Keratinocyte (primary cell): ENCODE measurements at regions not wholly inside any gene's neighbourhood (a gene's known extent, or its start where the extent isn't known, plus 50 kb on each side); places are given as distances from the start of the nearest gene placed in this dataset.

Experiments used
- DNase-seq: peaks from one replicate; pipeline ENCODE4 v3.0.0-alpha.2; 2011; ENCODE audit warnings: low read depth, missing footprints, low spot score
- FAIRE-seq: peaks from 2 replicates; lab custom pipeline; 2011; peaks lifted over from hg19 to GRCh38; lab: Jason Lieb, UNC
- H2AFZ ChIP-seq: 2 replicates; pipeline ENCODE4 v1.6.0; 2012; ENCODE audit warnings: low read length, control low read depth, inconsistent platforms; ENCODE audit not compliant: control insufficient read depth
- H3K27ac ChIP-seq: 2 replicates; pipeline ENCODE4 v1.5.1; 2011; ENCODE audit warnings: low read length; ENCODE audit not compliant: control insufficient read depth, insufficient read depth
- H3K27me3 ChIP-seq: 3 replicates; pipeline ENCODE4 v1.6.0; 2011; ENCODE audit warnings: low read length; ENCODE audit not compliant: control insufficient read depth, insufficient read depth; ENCODE audit errors: extremely low read depth
- H3K36me3 ChIP-seq, 2 experiments: 2 replicates in 1 of 2; 3 replicates in 1 of 2; pipeline ENCODE4 v1.5.1; 2011; ENCODE audit warnings: low read length in 2 of 2, mild to moderate bottlenecking in 1 of 2; ENCODE audit not compliant: control insufficient read depth in 2 of 2, insufficient read depth in 2 of 2; ENCODE audit errors: extremely low read depth in 1 of 2
- H3K4me1 ChIP-seq: 3 replicates; pipeline ENCODE4 v1.5.1; 2011; ENCODE audit warnings: low read length; ENCODE audit not compliant: control insufficient read depth, insufficient read depth; ENCODE audit errors: extremely low read depth
- H3K4me2 ChIP-seq: 3 replicates; pipeline ENCODE4 v1.6.0; 2011; ENCODE audit warnings: low read depth, low read length; ENCODE audit not compliant: control insufficient read depth, insufficient read depth; ENCODE audit errors: extremely low read depth
- H3K4me3 ChIP-seq, 3 experiments: fragments of 200-600 bp in 1 of 3; sonication (generic) in 1 of 3; 2 replicates in 2 of 3; 3 replicates in 1 of 3; pipeline ENCODE4 v1.5.1; 2011 to 2016; ENCODE audit warnings: low read length in 3 of 3, mild to moderate bottlenecking in 3 of 3, control low read depth in 2 of 3, inconsistent platforms in 1 of 3, low read depth in 1 of 3, mixed read lengths in 1 of 3, mixed run types in 1 of 3, moderate library complexity in 1 of 3; ENCODE audit not compliant: control insufficient read depth in 2 of 3, insufficient read depth in 2 of 3; ENCODE audit errors: extremely low read depth in 1 of 3
- H3K79me2 ChIP-seq: 2 replicates; pipeline ENCODE4 v1.6.0; 2012; ENCODE audit warnings: low read length; ENCODE audit not compliant: control insufficient read depth, insufficient read depth
- H3K9ac ChIP-seq: 3 replicates; pipeline ENCODE4 v1.6.0; 2011; ENCODE audit warnings: low read length; ENCODE audit not compliant: control insufficient read depth, insufficient read depth; ENCODE audit errors: extremely low read depth
- H3K9me1 ChIP-seq: 3 replicates; pipeline ENCODE4 v1.6.0; 2011; ENCODE audit warnings: low read length; ENCODE audit not compliant: control insufficient read depth, insufficient read depth; ENCODE audit errors: extremely low read depth
- H3K9me3 ChIP-seq: 2 replicates; pipeline ENCODE4 v1.5.1; 2012; ENCODE audit warnings: low read depth, low read length; ENCODE audit not compliant: control insufficient read depth
- H4K20me1 ChIP-seq: 3 replicates; pipeline ENCODE4 v1.6.0; 2011; ENCODE audit warnings: low read length; ENCODE audit not compliant: control insufficient read depth, insufficient read depth; ENCODE audit errors: extremely low read depth
- EZH2 ChIP-seq: IDR thresholded peaks from one replicate; pipeline ENCODE4 v1.6.1; 2012; ENCODE audit warnings: inconsistent platforms, mild to moderate bottlenecking, low read length, moderate library complexity
- dilution Hi-C: fragments of 300-500 bp; cut with MboI; formaldehyde crosslinking; loops from one replicate; pipeline ENCODE4 v1.7.0; 2020; ENCODE audit warnings: low sequenced_read_pairs; ENCODE audit not compliant: extremely low pct_ligation_motif_present
- TF ChIP-seq, protein P1 (sequence below), 3 experiments: IDR thresholded peaks in 1 of 3; conservative IDR thresholded peaks in 1 of 3; optimal IDR thresholded peaks in 1 of 3; 2 replicates in 2 of 3; 3 replicates in 1 of 3; pipeline versions ENCODE3 to v1.5.1; 2011; ENCODE audit warnings: low read length in 3 of 3, mild to moderate bottlenecking in 3 of 3, moderate library complexity in 2 of 3, control low read depth in 1 of 3, inconsistent platforms in 1 of 3; ENCODE audit not compliant: insufficient read depth in 2 of 3; ENCODE audit errors: extremely low read depth in 1 of 3

DNA sequence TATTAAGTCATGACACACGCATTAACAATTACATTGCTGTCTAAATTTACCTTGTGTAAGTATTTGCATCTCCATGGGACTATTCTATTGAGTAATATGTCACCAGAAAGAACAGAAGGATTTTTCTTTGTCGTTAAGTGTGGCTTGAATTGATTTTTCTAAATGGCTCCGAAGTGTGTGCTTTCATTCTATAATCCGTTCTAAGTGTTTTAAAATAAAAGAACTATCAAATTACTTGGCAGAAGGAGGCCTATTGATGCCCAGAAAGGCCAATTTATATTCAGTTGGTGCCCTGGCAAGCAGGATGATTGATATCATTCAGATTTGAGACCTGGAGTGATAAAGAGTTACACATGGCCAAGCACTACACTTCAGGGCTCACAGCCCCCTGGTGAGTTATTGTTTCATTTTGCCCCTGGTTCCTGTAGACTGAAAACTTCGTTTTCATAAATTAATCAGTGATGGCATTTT, 538.9 kb upstream of the ANO5 start:
- H3K4me2 ChIP-seq: no peak overlapping the region
- TF ChIP-seq EZH2: no peak
- TF ChIP-seq, protein P1, sequence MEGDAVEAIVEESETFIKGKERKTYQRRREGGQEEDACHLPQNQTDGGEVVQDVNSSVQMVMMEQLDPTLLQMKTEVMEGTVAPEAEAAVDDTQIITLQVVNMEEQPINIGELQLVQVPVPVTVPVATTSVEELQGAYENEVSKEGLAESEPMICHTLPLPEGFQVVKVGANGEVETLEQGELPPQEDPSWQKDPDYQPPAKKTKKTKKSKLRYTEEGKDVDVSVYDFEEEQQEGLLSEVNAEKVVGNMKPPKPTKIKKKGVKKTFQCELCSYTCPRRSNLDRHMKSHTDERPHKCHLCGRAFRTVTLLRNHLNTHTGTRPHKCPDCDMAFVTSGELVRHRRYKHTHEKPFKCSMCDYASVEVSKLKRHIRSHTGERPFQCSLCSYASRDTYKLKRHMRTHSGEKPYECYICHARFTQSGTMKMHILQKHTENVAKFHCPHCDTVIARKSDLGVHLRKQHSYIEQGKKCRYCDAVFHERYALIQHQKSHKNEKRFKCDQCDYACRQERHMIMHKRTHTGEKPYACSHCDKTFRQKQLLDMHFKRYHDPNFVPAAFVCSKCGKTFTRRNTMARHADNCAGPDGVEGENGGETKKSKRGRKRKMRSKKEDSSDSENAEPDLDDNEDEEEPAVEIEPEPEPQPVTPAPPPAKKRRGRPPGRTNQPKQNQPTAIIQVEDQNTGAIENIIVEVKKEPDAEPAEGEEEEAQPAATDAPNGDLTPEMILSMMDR (optimal IDR thresholded peaks at IDR 0.05 in 1 of 3, IDR thresholded peaks at IDR 0.05 in 1 of 3, conservative IDR thresholded peaks at IDR 0.05 in 1 of 3; ENCODE audit: extremely low read depth in 1 of 3, insufficient read depth in 2 of 3, low read length in 3 of 3): no peak
- H3K36me3 ChIP-seq: no peaks in the 10 kb centered on the region
- H3K9me3 ChIP-seq: no peaks in the 10 kb centered on the region
- no peaks in the 10 kb centered on the region for H3K79me2 ChIP-seq
- FAIRE-seq (no peak), DNase-seq (no peak)
- dilution Hi-C loops: no loop called here
- no peaks in the 10 kb centered on the region for H3K4me1 ChIP-seq
- H3K4me3 ChIP-seq: no peak overlapping the region
- H3K9me1 ChIP-seq: no peaks in the 10 kb centered on the region
- no peaks in the 10 kb centered on the region for H4K20me1 ChIP-seq
- no peak overlapping the region for H2AFZ ChIP-seq
- no peak overlapping the region for H3K9ac ChIP-seq
- H3K27me3 ChIP-seq: no peaks in the 10 kb centered on the region
- H3K27ac ChIP-seq: no peak overlapping the region

DNA sequence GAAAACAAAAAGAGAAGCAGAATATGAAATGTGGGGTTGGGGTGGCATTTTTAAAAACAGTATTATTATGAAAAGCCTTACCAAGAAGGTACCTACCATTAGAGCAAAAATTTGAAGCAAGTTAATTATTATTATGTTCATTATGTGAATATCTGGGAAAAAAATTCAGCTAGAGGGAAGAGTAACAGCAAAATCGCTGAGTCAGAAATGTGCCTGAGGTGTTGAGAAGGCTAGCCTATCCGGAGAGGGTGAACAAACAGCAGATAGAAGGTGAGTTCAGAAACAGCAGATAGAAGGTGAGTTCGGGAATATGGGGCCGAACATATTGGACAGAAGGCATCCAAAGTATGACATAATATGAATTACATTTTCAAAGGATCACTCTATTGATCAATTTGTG, 536.8 kb upstream of the ANO5 start:
- Histone ChIP-seq H4K20me1 (no peaks in the 10 kb centered on the region), H3K9ac (no peak overlapping the region), H3K4me3 (no peak overlapping the region), H3K79me2 (no peaks in the 10 kb centered on the region), H3K27me3 (no peaks in the 10 kb centered on the region), H3K4me2 (no peak overlapping the region), H3K9me3 (no peaks in the 10 kb centered on the region), H3K27ac (no peak overlapping the region), H3K4me1 (no peaks in the 10 kb centered on the region), H3K36me3 (no peaks in the 10 kb centered on the region), H2AFZ (no peak overlapping the region), H3K9me1 (no peaks in the 10 kb centered on the region)
- no peak for DNase-seq
- TF ChIP-seq EZH2: no peak
- TF ChIP-seq, protein P1 (optimal IDR thresholded peaks at IDR 0.05 in 1 of 3, IDR thresholded peaks at IDR 0.05 in 1 of 3, conservative IDR thresholded peaks at IDR 0.05 in 1 of 3; ENCODE audit: extremely low read depth in 1 of 3, insufficient read depth in 2 of 3, low read length in 3 of 3): no peak
- dilution Hi-C loops: no loop called here
- FAIRE-seq: no peak
